GM12865 (cell line): ENCODE measurements at regions not wholly inside any gene's neighbourhood (a gene's known extent, or its start where the extent isn't known, plus 50 kb on each side); places are given as distances from the start of the nearest gene placed in this dataset.

ENCODE experiments used
- DNase-seq: peaks from one replicate; pipeline ENCODE4 v3.0.0; 2010; ENCODE audit warnings: low read depth
- H3K4me3 ChIP-seq: 2 replicates; pipeline ENCODE4 v1.5.1; 2011; ENCODE audit warnings: mild to moderate bottlenecking, low read depth, low read length, control low read depth
- TF ChIP-seq, protein P1 (sequence below): IDR thresholded peaks from 2 replicates; pipeline ENCODE4 v1.5.1; 2011; ENCODE audit warnings: low read length, control low read depth, low read depth, inconsistent platforms; ENCODE audit not compliant: insufficient read depth; ENCODE audit errors: missing control alignments

GRCh38 chr4:60223208-60223923 lies 976.8 kb upstream of the ADGRL3 start:
- no peak for DNase-seq
- TF ChIP-seq, protein P1, sequence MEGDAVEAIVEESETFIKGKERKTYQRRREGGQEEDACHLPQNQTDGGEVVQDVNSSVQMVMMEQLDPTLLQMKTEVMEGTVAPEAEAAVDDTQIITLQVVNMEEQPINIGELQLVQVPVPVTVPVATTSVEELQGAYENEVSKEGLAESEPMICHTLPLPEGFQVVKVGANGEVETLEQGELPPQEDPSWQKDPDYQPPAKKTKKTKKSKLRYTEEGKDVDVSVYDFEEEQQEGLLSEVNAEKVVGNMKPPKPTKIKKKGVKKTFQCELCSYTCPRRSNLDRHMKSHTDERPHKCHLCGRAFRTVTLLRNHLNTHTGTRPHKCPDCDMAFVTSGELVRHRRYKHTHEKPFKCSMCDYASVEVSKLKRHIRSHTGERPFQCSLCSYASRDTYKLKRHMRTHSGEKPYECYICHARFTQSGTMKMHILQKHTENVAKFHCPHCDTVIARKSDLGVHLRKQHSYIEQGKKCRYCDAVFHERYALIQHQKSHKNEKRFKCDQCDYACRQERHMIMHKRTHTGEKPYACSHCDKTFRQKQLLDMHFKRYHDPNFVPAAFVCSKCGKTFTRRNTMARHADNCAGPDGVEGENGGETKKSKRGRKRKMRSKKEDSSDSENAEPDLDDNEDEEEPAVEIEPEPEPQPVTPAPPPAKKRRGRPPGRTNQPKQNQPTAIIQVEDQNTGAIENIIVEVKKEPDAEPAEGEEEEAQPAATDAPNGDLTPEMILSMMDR: no peak
- no peak overlapping the region for H3K4me3 ChIP-seq

DNA sequence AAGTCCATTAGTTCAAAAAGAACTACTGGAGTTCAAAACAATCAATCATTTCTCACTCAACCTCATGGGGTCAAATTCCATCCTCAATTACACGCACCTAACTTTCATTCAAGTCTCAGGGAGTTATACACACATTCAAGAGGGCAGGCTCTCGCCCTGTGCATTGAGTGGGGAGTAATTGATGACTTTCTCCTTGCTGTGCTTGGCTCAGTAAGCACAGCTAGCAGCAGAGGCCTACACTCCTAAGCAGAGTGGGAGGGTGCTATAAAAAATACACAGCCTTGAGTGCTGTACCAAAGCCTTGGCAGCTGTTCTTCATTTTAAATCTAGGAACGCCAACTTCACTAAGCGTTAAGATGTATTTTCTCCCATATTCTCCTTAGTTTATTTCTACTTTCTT lies 958.3 kb upstream of the ADGRL3 start:
- H3K4me3 ChIP-seq: no peak overlapping the region
- DNase-seq: no peak
- TF ChIP-seq, protein P1: no peak

DNA sequence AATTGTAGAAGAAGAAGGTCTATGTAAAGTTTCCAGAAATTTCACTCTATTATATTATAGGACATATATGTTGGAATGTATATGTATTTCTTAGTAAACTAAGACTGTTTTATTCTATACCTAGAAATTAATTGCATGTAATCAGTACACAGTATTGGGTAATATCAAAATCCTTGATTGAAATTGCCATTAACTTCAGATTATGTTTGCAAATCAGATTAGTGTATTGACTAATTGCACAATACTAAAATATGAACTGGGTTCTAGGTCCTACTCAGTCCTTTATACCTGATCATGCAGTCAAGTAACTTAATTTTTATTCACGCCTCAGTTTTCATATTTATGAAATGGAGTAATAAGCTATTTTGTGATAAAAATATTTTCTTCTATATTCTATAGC lies 950.3 kb upstream of the ADGRL3 start:
- H3K4me3 ChIP-seq: no peak overlapping the region
- no peak for DNase-seq
- TF ChIP-seq, protein P1: no peak

DNA sequence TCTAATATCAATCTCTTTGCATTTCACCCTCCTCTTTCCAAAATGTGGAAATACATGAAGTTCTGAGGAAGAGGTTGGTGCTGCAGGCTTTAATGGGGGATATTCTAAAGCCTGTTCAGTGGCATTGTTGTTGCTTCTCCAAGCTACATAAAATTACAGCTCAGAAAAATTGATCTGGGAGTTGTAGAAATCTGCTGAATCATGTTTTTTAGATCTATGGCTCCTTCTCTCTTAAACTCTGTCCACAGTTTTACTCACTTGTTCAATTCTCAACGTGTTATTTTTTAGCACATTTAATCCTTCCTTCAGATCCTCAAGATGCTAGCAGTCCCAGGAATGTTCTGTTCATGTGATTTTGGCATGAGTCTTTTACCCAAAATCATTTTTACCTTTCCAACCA lies 949.5 kb upstream of the ADGRL3 start:
- no peak overlapping the region for H3K4me3 ChIP-seq
- TF ChIP-seq, protein P1: no peak
- no peak for DNase-seq

- no peak overlapping the region for H3K4me3 ChIP-seq
- no peak for DNase-seq
- TF ChIP-seq, protein P1: no peak
Measured at GRCh38 chr4:60259781-60260180, 940.3 kb upstream of the ADGRL3 start.

DNA sequence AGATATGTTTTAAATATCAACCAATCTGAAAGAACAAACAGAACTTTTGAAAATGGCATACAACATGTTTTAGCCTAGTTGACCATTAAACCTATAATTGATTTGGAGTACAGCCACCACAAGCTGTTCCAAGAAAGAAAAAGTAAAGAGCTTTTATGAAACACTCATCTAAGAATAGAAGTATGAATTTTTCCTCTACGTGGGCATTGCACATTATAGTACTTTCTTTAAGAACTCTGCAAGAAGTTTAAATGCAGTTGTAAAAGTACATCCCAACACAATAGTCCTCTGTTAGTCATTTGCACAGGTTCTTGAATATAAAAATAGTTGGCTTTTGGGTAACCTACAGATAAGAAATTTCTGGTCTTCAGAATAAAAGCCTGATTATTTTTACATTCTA lies 933.6 kb upstream of the ADGRL3 start:
- H3K4me3 ChIP-seq: no peak overlapping the region
- no peak for DNase-seq
- TF ChIP-seq, protein P1: no peak

DNA sequence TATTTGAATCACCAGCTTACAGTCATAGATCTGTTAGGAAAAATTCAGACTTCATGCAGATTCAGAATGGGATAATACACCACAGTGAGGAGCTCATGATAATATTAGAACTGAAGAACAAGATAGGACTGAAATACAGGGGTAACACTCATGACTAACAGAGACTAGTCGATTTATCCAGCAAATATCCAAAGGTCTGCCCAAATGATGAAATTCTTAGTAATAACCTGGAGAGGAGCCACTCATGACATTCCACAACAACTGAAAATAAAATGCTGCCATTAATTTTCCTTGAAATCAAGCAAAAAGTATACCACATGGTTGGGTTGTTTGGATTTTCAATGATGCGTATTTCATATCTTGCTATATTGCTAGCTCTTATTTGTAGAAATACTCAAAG lies 903.7 kb upstream of the ADGRL3 start:
- TF ChIP-seq, protein P1: no peak
- no peak overlapping the region for H3K4me3 ChIP-seq
- DNase-seq: no peak
